ENCODE measurements at regions not wholly inside any gene's neighbourhood (a gene's known extent, or its start where the extent isn't known, plus 50 kb on each side); places are given as distances from the start of the nearest gene placed in this dataset.
"Not testable (repeated sequence)": the region's sequence is repeated elsewhere in the genome, so short reads cannot be mapped to it uniquely, and the experiment has no call there.

GRCh38 chr14:56046546-56046945 lies 71.7 kb upstream of the PELI2 start:
- no peak for DNase-seq (ENCODE audit: low read depth in 3 of 3)

- no peak for DNase-seq (ENCODE audit: low read depth in 3 of 3)
Measured at GRCh38 chr14:56046996-56047395, 71.2 kb upstream of the PELI2 start.

- DNase-seq (ENCODE audit: low read depth in 3 of 3): no peak
Measured at GRCh38 chr14:56049536-56049935, 68.7 kb upstream of the PELI2 start.

- DNase-seq (ENCODE audit: low read depth in 3 of 3): no peak
Measured at GRCh38 chr14:56055511-56055910, 62.7 kb upstream of the PELI2 start.

- no peak for DNase-seq (ENCODE audit: low read depth in 3 of 3)
Measured at GRCh38 chr14:56056031-56056430, 62.2 kb upstream of the PELI2 start.

- no peak for DNase-seq (ENCODE audit: low read depth in 3 of 3)
Measured at GRCh38 chr14:56057071-56057741, 61.0 kb upstream of the PELI2 start.

GRCh38 chr14:56057767-56058166 lies 60.4 kb upstream of the PELI2 start:
- no peak for DNase-seq (ENCODE audit: low read depth in 3 of 3)

- no peak for DNase-seq (ENCODE audit: low read depth in 3 of 3)
Measured at GRCh38 chr14:56059054-56059453, 59.2 kb upstream of the PELI2 start.

- DNase-seq (ENCODE audit: low read depth in 3 of 3): no peak
Measured at GRCh38 chr14:56061051-56061450, 57.2 kb upstream of the PELI2 start.

- DNase-seq (ENCODE audit: low read depth in 3 of 3): no peak
Measured at GRCh38 chr14:56063131-56063530, 55.1 kb upstream of the PELI2 start.

GRCh38 chr14:56064513-56064912 lies 53.7 kb upstream of the PELI2 start:
- no peak for DNase-seq (ENCODE audit: low read depth in 3 of 3)

GRCh38 chr14:56065199-56065598 lies 53.0 kb upstream of the PELI2 start:
- not testable (repeated sequence) for DNase-seq (ENCODE audit: low read depth in 3 of 3)

GRCh38 chr14:56065621-56066290 lies 52.5 kb upstream of the PELI2 start:
- DNase-seq (ENCODE audit: low read depth in 3 of 3): no peak
